GM21526 (cell line): ENCODE measurements at regions not wholly inside any gene's neighbourhood (a gene's known extent, or its start where the extent isn't known, plus 50 kb on each side); places are given as distances from the start of the nearest gene placed in this dataset.

Experiments
- ATAC-seq: cut with Tn5 transposase; IDR thresholded peaks from one replicate; pipeline ENCODE4 v1.9.1; 2021; ENCODE audit warnings: moderate library complexity; ENCODE audit not compliant: unreplicated experiment, low FRiP score

GRCh38 chrX:124963717-124964116, 356.0 kb upstream of the TEX13C start, which contains the start of gene TENM1:
Gene TENM1 (minus strand): TSS chrX:124963817.
- ATAC-seq = no peak

- no peak for ATAC-seq
Measured at GRCh38 chrX:124975456-124975855, 344.2 kb upstream of the TEX13C start.

- no peak for ATAC-seq
Measured at GRCh38 chrX:124981420-124981819, 338.3 kb upstream of the TEX13C start.

GRCh38 chrX:124984140-124984813, 335.4 kb upstream of the TEX13C start:
- no peak for ATAC-seq

GRCh38 chrX:124986284-124986683, 333.4 kb upstream of the TEX13C start:
- no peak for ATAC-seq

GRCh38 chrX:124993735-124994134, 325.9 kb upstream of the TEX13C start:
- ATAC-seq = no peak

GRCh38 chrX:124994404-124994803, 325.3 kb upstream of the TEX13C start:
- no peak for ATAC-seq

- ATAC-seq = no peak
Measured at GRCh38 chrX:125003746-125004446, 315.8 kb upstream of the TEX13C start.

GRCh38 chrX:125004799-125005198, 314.9 kb upstream of the TEX13C start:
- no peak for ATAC-seq

- ATAC-seq = no peak
Measured at GRCh38 chrX:125005863-125006262, 313.8 kb upstream of the TEX13C start.

- ATAC-seq = no peak
Measured at GRCh38 chrX:125006704-125007103, 313.0 kb upstream of the TEX13C start.

GRCh38 chrX:125012585-125012984, 307.1 kb upstream of the TEX13C start:
- no peak for ATAC-seq

GRCh38 chrX:125029131-125029530, 290.5 kb upstream of the TEX13C start:
- no peak for ATAC-seq
